GM18868 (cell line): ENCODE measurements at regions not wholly inside any gene's neighbourhood (a gene's known extent, or its start where the extent isn't known, plus 50 kb on each side); places are given as distances from the start of the nearest gene placed in this dataset.

ENCODE experiments used
- ATAC-seq: cut with Tn5 transposase; IDR thresholded peaks from one replicate; pipeline ENCODE4 v1.9.1; 2021; ENCODE audit warnings: mild to moderate bottlenecking, moderate library complexity; ENCODE audit not compliant: unreplicated experiment

DNA sequence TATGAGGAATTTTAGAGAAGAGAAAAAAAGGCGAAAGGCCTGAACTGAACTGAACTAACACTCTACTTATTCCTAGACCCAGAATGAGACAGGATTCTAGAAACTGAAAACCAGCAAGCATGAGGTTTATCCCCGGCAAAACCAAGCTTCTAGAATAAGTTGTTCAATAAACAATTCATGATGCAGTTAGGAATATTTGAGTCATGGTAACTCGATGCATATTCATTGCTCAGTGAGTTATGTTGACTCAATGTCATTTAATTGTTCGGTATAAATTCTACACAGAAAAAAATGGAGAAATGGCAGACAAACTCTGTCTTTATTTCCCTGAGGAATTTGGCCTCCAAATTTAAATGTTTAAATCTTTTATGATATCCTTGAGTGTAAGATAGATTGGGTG, 321.5 kb downstream of the SATB2 start:
- no peak for ATAC-seq

GRCh38 chr2:199131876-199132275, 325.9 kb downstream of the SATB2 start:
- no peak for ATAC-seq

GRCh38 chr2:199131136-199131655, 326.5 kb downstream of the SATB2 start:
- no peak for ATAC-seq

DNA sequence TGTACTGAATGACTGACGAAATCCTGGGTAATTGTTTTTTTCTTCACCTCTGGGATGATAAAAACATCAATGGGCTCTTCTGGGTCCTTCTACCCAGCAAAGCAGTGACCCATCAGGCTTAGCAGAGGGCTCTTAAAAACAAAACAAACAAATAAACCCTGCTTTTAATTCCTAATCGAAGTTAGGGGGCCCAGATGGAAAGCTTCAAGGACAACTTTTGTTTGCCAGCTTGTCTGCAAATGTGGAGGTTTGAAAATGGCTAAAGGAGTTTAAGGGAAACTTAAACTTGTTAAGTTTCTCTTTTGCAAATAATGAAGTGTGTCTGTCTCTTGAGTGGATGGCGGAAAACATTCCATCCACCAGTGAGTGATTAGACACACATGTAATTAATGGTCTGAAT, 327.2 kb downstream of the SATB2 start:
- ATAC-seq: no peak

DNA sequence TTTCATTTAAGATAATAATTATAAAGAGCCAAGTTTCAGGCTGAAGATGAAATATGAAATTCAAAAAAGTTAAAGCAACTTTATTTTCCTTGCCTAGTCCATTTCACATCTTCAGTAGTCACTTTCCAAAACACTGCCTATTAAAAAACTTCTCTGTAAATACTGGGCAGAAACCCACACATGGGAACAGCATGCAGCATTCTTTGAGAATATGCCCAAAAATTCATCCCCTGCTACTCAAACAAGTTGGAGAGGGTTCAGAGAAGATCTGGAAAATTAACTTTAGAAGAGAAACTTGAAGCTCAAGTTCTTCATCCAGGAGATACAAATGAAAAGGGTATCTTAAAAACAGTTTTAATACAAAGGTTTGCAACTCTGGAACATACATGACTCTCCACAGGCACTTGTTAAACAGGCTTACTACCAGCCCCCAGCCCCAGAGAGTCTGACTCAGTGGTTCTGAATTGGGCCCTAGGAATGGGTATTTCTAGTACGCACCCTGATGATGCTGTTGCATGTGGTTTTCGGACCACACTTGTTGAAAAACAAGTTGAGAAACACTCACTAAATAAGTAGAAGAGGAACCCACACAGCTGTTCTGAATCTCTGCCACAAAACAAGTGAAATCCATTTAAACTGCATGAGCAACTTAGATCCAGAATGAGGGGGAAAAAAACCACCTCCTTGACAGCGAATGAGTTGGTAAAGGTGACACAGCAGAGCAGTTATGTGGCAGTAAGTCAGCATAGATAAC, 329.1 kb downstream of the SATB2 start:
- ATAC-seq: no peak

- no peak for ATAC-seq
These were observed 337.9 kb downstream of the SATB2 start for GRCh38 chr2:199119796-199120195.

GRCh38 chr2:199118673-199119112, 339.0 kb downstream of the SATB2 start:
- ATAC-seq: no peak

DNA sequence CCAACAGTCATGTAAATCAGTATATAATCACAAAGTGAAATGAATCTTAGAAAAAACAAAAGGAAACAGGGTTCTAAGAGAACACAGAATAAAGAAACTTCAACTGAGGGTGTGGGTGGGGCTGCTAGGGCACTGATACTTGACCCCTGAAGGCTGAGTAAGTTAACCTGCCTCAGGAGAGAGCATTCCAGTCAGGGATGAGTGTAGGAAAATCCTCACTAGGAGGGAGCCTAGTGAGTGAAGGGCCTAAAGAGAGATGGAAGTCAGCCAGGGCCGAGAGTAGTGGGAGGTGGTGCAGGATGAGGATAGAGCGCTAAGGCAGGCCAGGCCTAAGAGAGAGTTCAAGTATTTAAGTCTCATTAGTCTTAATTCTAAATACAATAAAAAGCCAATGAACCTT, 342.6 kb downstream of the SATB2 start:
- no peak for ATAC-seq

DNA sequence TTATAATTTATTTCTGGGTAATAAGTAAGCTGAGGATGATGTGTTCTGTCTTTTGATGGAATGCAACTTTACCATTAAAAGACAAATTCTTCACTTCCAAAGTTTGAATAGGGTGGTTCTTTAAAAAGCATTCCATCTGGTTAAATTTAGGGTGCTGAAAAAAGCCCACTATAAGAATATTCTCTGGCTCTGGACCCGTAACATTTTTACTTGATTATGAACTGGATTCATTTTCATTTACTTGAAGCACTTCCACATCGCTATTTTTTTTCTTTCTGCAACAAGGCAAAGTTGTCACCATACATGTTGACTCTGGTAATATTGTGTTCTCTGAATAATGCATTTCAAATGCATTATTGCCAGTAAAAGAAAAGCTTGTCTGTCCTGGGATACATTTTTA, 344.6 kb downstream of the SATB2 start:
- ATAC-seq: no peak

DNA sequence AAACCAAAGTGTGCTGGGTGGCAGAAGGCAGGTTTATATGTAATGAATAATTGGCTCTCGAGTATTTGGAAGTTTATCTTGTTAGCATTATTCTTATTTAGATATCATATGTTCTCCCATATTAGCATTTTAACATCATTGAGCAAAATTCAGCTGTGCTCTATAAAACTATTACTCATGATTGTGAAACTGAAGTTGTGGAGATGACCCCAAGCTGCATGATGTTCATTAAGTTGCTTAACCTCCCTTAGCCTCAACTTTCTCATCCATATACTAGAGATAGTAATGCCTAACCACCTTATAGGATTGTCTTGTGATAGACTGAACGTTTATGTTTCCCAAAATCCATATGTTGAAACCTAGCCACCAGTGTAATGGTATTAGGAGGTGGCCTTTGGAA, 346.3 kb downstream of the SATB2 start:
- ATAC-seq: no peak

DNA sequence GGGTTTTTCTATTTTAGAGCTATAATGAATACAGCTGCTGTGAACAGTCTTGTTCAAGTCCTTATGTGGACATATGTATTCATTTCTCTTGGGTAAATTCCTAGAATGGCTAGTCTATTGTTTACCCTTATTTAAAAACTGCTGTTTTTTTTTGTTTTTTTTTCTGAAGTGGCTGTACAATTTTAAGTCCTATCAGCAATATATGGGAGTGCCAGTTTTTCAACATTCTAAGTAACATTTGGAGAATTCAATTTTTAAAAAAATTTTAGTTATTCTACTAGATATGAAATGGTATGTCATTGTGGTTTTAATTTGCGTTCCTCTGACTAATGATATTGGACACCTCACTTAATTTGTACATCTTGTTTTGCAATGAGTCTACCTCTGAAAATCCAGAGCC, 349.7 kb downstream of the SATB2 start:
- no peak for ATAC-seq

- ATAC-seq: no peak
These were observed 351.9 kb downstream of the SATB2 start for GRCh38 chr2:199105826-199106225.

- ATAC-seq: no peak
These were observed 356.3 kb downstream of the SATB2 start for GRCh38 chr2:199101487-199101886.

DNA sequence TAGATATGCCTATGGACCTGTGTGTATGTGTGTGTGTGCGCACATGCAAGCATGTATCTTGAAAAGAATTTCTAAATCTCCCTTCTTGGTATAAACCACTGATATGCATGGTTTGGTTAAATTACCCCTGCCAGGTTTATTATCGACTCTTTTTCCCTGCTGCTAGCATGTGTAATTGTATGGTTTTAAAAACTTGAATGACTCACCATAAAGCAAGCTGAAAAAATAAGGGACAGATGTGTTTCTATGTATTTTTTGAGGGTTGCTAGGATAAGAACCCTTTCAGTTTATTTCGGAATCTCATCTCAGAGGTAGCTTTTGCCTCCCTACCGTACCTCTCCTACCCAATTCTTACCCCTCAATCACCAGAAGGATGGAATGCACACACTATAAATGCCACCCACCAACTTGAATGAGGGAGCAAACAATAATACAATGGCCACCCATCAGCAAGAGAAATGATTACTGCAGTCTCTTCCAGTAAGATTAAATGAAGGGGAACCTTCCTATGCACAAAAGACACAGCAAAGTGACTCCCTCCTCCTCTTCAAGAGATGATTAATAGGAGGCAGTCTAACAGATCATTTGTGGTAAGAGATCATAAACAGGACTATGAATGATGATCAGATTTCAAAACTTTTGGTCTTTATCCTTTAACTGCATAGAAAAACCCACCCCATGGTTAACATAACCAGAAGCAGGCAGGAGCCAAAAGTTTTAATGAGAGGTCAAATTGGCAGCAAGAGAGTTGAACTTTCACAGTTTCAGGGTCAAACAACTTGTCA, 357.2 kb downstream of the SATB2 start:
- no peak for ATAC-seq

DNA sequence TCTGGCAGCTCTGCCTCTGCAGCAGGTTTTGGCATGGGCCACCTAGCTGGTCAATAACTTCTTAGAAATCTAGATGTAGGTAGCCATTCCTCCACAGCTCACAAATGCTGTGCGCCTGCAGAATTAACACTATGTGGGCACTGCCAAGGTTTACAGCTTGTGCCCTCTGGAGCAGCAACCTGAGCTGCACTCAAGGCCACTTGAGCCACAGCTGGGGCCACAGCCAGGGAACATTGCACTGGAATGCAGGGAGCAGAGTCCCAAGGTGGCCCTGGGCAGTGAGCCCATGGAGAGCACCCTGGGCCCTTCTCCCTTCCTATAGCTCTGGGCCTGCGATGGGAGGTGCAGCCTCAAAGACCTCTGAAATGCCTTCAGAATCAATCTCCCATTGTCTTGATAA, 365.3 kb downstream of the SATB2 start:
- ATAC-seq: no peak

DNA sequence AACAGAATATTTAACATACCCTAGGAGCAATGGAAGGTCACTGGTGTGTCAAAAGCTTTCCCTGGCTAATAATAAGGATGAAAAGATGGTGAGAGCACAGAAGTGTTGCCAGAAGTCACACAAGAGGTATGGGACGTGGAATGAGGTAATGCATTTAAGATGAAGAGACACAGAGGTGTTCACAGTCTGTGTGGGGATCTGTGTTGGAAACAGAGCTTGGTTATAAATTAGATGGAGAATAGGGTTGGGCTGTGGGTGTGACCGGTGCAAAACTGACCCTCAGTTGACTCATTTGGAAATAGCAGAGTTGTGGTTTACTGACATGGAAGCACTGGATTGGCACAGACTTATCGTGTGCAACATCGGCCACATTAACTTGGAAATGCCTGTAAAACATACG, 372.5 kb downstream of the SATB2 start:
- ATAC-seq: no peak

- no peak for ATAC-seq
These were observed 387.3 kb downstream of the SATB2 start for GRCh38 chr2:199070322-199070949.

DNA sequence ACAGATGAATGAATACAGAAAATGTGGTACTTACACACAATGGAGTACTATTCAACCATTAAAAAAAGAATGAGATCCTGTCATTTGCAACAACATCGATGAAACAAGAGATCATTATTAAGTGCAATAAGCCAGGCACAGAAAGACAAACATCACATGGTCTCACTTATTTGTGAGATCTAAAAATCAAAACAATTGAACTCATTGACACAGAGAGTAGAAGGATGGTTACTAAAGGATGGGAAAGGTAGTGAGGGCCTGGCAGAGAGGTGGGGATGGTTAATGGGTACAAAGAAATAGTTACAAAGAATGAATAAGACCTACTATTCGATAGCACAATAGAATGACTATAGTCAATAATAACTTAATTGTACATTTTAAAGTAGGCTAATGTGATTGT, 393.5 kb downstream of the SATB2 start:
- ATAC-seq: no peak

- no peak for ATAC-seq
These were observed 399.8 kb downstream of the SATB2 start for GRCh38 chr2:199057936-199058335.

DNA sequence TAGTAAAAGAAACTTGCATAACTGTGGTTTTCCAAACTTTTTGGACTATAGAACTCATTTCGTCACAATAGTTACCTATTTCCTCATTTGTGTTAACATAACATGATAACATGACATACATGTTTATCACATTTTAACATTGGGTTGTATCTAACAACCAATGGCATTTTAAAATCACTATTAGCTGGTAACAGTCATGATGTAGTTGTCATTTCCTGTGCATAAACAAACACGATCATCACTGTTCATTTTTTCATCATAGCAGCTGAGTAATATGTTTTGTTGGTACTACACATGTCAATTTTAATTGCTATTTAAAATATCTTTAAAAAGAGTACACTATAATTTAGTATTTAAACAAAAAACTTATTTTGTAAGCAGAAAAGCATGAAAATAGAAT, 402.4 kb downstream of the SATB2 start:
- ATAC-seq: no peak

DNA sequence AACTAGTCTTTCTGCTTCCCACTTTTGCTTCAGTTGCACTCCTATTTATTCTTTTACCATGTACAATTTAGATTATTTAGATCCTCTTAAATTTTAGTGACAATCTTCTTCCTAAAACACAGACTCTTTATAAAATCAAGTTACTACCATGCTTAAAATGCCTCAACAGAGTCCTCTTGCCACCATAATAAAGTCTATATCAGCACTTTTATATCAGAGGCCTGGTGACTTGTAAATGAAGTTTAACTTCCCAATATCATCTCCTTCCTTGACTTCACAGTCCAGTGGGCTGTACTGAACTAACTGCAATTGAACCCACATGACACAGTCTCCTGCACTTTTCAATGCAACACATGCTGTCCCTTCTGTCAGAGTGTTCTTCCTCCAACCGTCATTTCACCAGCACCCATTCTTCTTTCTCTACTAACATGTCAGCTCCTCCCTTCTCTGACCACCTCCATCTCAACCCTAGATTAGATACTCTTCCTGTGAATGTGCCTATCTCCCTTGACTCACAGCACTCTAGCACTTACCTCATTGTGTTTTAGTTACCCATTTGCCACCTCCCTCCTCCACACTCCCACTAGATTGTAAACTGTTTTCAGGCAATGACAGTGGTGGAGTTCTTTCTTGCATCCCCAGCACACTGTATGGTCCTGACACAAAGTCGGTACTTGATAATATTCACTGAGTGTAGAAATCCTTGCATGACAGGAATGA, 414.9 kb downstream of the SATB2 start:
- ATAC-seq: no peak
